ENCODE measurements at regions not wholly inside any gene's neighbourhood (a gene's known extent, or its start where the extent isn't known, plus 50 kb on each side); places are given as distances from the start of the nearest gene placed in this dataset.

GRCh38 chr11:11677672-11678356 lies 56.0 kb upstream of the GALNT18 start (continued):
- TF ChIP-seq HINFP (CRISPR knock-in tag; IDR thresholded peaks at IDR 0.05; ENCODE audit: low read depth): no peak
- TF ChIP-seq CREBL2 (CRISPR knock-in tag; IDR thresholded peaks at IDR 0.05; ENCODE audit: borderline replicate concordance): no peak
- TF ChIP-seq TCF7 (IDR thresholded peaks at IDR 0.05; ENCODE audit: low read depth): no peak
- no peak for TF ChIP-seq SNAI1 (CRISPR knock-in tag; IDR thresholded peaks at IDR 0.05; ENCODE audit: borderline replicate concordance)
- TF ChIP-seq ZNF512 (CRISPR knock-in tag; IDR thresholded peaks at IDR 0.05): no peak
- no peak for TF ChIP-seq ZNF280D (CRISPR knock-in tag; IDR thresholded peaks at IDR 0.05)
- no peak for TF ChIP-seq TERF1 (CRISPR knock-in tag; IDR thresholded peaks at IDR 0.05)
- no peak for TF ChIP-seq ZNF251 (CRISPR knock-in tag; IDR thresholded peaks at IDR 0.05)
